Sigmoid colon (tissue), 6 donors: ENCODE measurements at regions not wholly inside any gene's neighbourhood (a gene's known extent, or its start where the extent isn't known, plus 50 kb on each side); places are given as distances from the start of the nearest gene placed in this dataset.

ENCODE experiments used
- DNase-seq: peaks from one replicate; pipeline ENCODE4 v3.0.0-alpha.2; 2019
- H3K27ac ChIP-seq, 4 donors: fragments of 200-600 bp; sonication (generic); one replicate each; pipeline ENCODE4 v1.5.1; 2016 to 2019; ENCODE audit warnings: mild to moderate bottlenecking in 1 of 4
- H3K27me3 ChIP-seq, 3 donors: fragments of 200-600 bp; sonication (generic); one replicate each; pipeline ENCODE4 v1.5.1; 2019; ENCODE audit warnings: mild to moderate bottlenecking in 1 of 3
- H3K36me3 ChIP-seq, 4 donors: fragments of 200-600 bp; sonication (generic); one replicate each; pipeline ENCODE4 v1.5.1; 2016 to 2019
- H3K4me1 ChIP-seq, 4 donors: fragments of 200-600 bp; sonication (generic); one replicate each; pipeline ENCODE4 v1.5.1; 2017 to 2019
- H3K4me3 ChIP-seq, 4 donors: fragments of 200-600 bp; sonication (generic); one replicate each; pipeline ENCODE4 v1.5.1; 2017 to 2019; ENCODE audit warnings: mild to moderate bottlenecking in 2 of 4, moderate library complexity in 1 of 4
- H3K9me3 ChIP-seq, 4 donors: fragments of 200-600 bp in 3 of 4; sonication (generic) in 3 of 4; one replicate each; pipeline versions ENCODE4 v1.5.1 to v1.6.1; 2013 to 2019
- CTCF ChIP-seq, 4 experiments: fragments of 450-650 bp in 3 of 4; fragments of 200-600 bp in 1 of 4; IDR thresholded peaks; one replicate each; pipeline ENCODE4 v1.5.1; 2016 to 2019; ENCODE audit warnings: antibody characterized with exemption in 4 of 4, mild to moderate bottlenecking in 3 of 4, moderate library complexity in 2 of 4
- EP300 ChIP-seq, 4 donors: sonication (generic); formaldehyde crosslinking; IDR thresholded peaks; one replicate each; pipeline ENCODE4 v1.6.1; 2017; ENCODE audit warnings: antibody characterized with exemption in 4 of 4
- POLR2A ChIP-seq, 2 donors: fragments of 450-650 bp; IDR thresholded peaks; one replicate each; pipeline ENCODE4 v1.6.1; 2016; ENCODE audit warnings: antibody characterized with exemption in 2 of 2, mild to moderate bottlenecking in 2 of 2, moderate library complexity in 2 of 2
- POLR2AphosphoS5 ChIP-seq, 4 donors: sonication (generic); formaldehyde crosslinking; IDR thresholded peaks; one replicate each; pipeline ENCODE4 v1.6.1; 2017; ENCODE audit warnings: antibody characterized with exemption in 4 of 4
- WGBS, 2 donors: extraction: QIAGEN DNeasy Blood & Tissue Kit; methylation state at CpG; one replicate each; pipeline ENCODE4 v1.1.7; 2013; 5-methylcytosine and 5-hydroxymethylcytosine counted together
- intact Hi-C: fragments of 100-400 bp; cut with DNase I; formaldehyde crosslinking; loops from one replicate; pipeline ENCODE4 v1.15.1; 2023
- donor health status: healthy with polysubstance abuse.
- donor health status: healthy.

GRCh38 chr14:55840821-55841220 is 260.8 kb downstream of the KTN1 start:
- Histone ChIP-seq H3K4me1 (no peaks in the 10 kb centered on the region), H3K36me3 (no peaks in the 10 kb centered on the region), H3K4me3 (no peak overlapping the region), H3K27ac (no peak overlapping the region), H3K27me3 (no peaks in the 10 kb centered on the region), H3K9me3 (no peaks in the 10 kb centered on the region)
- TF ChIP-seq POLR2AphosphoS5 (IDR thresholded peaks at IDR 0.05) (no peak), EP300 (IDR thresholded peaks at IDR 0.05) (no peak), CTCF (IDR thresholded peaks at IDR 0.05) (no peak), POLR2A (IDR thresholded peaks at IDR 0.05) (no peak)
- no peak for DNase-seq
- 94 to 97% methylated on average over 6 of the region's 6 CpGs for WGBS, 2 donors
- intact Hi-C loops: no loop called here

GRCh38 chr14:55841625-55842024 is 261.6 kb downstream of the KTN1 start:
- Histone ChIP-seq H3K4me3 (no peak overlapping the region), H3K27me3 (no peaks in the 10 kb centered on the region), H3K4me1 (no peaks in the 10 kb centered on the region), H3K36me3 (no peaks in the 10 kb centered on the region), H3K9me3 (no peaks in the 10 kb centered on the region), H3K27ac (no peak overlapping the region)
- 83% methylated on average over 6 of the region's 6 CpGs for WGBS, 2 donors
- intact Hi-C loops: no loop called here
- DNase-seq: no peak
- no peak for TF ChIP-seq EP300 (IDR thresholded peaks at IDR 0.05)

DNA sequence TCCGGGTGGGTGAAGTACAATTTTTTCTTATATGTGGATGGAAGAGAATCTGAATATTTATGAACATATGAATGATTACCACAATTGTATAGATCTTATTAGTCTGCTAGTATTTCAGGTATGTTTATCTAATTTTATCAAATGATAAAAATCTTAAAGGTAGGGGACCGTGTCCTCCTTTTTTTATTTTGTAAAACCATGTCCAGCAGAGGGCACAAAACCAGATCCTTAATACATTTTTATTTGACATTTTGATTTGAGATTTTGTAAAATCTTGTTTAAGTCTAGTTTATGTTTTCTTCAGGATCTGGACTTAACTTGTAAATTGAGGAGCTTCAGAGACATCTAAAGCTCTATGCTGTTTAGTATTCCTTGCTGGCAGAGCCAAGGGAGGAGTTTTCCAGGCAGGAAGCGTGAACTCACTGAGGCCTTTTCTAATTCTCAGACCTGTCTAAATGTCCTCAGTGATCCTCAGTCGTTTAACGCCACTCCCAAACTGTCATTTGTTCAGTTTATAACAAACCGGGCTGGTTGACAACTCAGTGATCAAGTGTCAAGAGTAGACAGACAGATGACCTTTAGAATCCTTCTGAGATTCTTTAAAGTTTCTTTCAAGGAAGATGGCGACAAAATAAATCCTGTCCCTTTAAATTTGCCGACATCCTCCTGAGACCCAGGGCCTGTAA is 263.9 kb downstream of the KTN1 start:
- H3K4me3 ChIP-seq: no peak overlapping the region
- DNase-seq: no peak
- no peaks in the 10 kb centered on the region for H3K27me3 ChIP-seq
- H3K27ac ChIP-seq: no peak overlapping the region
- H3K4me1 ChIP-seq: peaks cover 0 to 11% (median 3%) of the 10 kb centered on the region in 4 donors
- TF ChIP-seq POLR2AphosphoS5 (IDR thresholded peaks at IDR 0.05): no peak
- WGBS, 2 donors: 39 to 54% methylated on average over 8 of the region's 8 CpGs
- intact Hi-C loops: no loop called here
- H3K9me3 ChIP-seq: no peaks in the 10 kb centered on the region
- no peaks in the 10 kb centered on the region for H3K36me3 ChIP-seq

DNA sequence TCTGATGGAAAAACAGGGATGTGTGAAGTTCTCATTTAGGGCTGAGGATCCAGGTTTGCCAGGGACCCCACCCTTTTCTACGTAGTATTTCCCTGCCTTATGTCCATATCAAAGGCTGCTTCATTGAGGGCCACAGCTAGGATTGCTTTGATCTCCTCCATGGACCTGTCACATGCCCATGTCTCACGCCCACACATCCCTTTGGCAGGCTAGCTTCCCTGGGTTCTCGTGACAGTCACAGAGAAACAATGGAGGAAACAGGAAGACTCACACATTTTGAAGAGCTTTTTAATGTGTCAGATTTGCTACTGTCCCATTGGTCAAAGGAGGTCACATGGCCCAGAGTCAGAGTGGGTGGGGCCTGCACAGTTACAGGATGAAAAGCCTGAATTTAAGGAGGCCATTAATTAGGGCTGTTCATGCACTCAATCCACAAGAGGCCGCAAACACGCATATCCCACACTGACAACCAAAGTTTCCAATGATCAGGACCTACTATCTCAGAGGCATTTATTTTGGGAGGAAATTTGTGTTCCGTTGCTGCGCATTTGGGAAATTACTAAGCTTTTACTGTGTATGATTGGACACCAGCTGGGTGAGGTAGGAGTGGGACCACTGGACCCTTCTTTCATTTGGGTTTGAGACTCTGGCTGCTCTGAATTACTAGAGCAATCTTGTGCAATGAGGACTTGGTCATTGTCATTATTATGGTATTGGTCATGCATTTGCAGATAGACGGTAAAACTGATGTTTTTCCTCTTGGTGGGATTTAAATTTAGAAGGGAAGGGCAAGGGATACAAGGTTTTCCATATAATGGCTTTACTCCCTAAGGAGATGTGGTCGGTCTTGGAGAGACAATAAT is 266.2 kb downstream of the KTN1 start:
- 84 to 87% methylated on average over 9 of the region's 9 CpGs for WGBS, 2 donors
- peak in 1 of 4 donors; percentile 7 for TF ChIP-seq POLR2AphosphoS5 (IDR thresholded peaks at IDR 0.05)
- no peak for TF ChIP-seq EP300 (IDR thresholded peaks at IDR 0.05)
- H3K4me3 ChIP-seq: no peak overlapping the region
- peaks cover 0 to 11% (median 3%) of the 10 kb centered on the region in 4 donors for H3K4me1 ChIP-seq
- no peaks in the 10 kb centered on the region for H3K9me3 ChIP-seq
- H3K27me3 ChIP-seq: no peaks in the 10 kb centered on the region
- H3K36me3 ChIP-seq: no peaks in the 10 kb centered on the region
- no peak for DNase-seq
- intact Hi-C loops: no loop called here
- peak overlapping the region in 1 of 4 donors; percentile 19 for H3K27ac ChIP-seq

DNA sequence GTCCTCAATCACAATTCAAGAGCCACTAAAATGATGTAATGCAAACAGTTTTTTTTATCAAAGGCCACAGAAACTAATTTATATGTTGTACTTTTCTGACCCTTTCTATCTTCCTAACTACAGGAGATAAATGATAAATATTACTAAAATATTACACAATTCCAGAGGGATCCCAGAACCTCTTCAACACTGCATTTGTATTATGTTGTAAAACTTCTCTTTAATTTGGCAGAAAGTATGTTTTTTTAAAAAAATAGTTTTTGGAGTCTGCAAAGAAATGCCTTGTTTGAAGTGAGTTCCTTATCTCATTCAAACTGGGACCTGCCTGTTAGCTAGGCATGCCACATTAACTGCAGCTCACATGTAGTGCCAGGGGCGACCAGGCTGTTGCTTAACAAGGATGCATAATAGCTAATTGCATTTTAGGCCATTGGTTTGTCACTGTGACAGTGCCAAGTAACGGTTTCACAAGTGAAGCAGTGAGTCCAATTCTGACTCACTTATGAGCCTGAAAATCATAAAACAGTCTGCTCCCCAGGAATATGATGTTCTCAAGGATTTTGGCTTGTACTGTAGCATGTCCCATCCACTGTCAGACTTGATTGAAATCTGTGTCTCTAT is 266.9 kb downstream of the KTN1 start:
- TF ChIP-seq POLR2A (IDR thresholded peaks at IDR 0.05) (no peak), POLR2AphosphoS5 (IDR thresholded peaks at IDR 0.05) (peak; percentile 27 to 56 (median 33))
- Histone ChIP-seq H3K27me3 (no peaks in the 10 kb centered on the region), H3K4me1 (peaks cover 0 to 11% (median 3%) of the 10 kb centered on the region in 4 donors), H3K36me3 (no peaks in the 10 kb centered on the region), H3K27ac (peak overlapping the region in 2 of 4 donors; percentile 27 to 32), H3K4me3 (no peak overlapping the region), H3K9me3 (no peaks in the 10 kb centered on the region)
- intact Hi-C loops: no loop called here
- WGBS, 2 donors: 60 to 64% methylated on average over 2 of the region's 2 CpGs
- DNase-seq: peak; percentile 75

- H3K27me3 ChIP-seq: no peaks in the 10 kb centered on the region
- 36 to 60% methylated on average over 3 of the region's 3 CpGs for WGBS, 2 donors
- peak overlapping the region in 1 of 4 donors; percentile 27 for H3K27ac ChIP-seq
- no peaks in the 10 kb centered on the region for H3K36me3 ChIP-seq
- no peak overlapping the region for H3K4me3 ChIP-seq
- no peak for DNase-seq
- peak in 1 of 4 donors; percentile 18 for TF ChIP-seq EP300 (IDR thresholded peaks at IDR 0.05)
- TF ChIP-seq CTCF (IDR thresholded peaks at IDR 0.05): no peak
- TF ChIP-seq POLR2AphosphoS5 (IDR thresholded peaks at IDR 0.05): peak in 1 of 4 donors; percentile 47
- intact Hi-C loops: no loop called here
- no peaks in the 10 kb centered on the region for H3K9me3 ChIP-seq
- H3K4me1 ChIP-seq: peaks cover 0 to 11% (median 3%) of the 10 kb centered on the region in 4 donors
Observed at GRCh38 chr14:55847766-55848165, 267.8 kb downstream of the KTN1 start.
